Breast epithelium (tissue), 4 donors: ENCODE measurements at regions not wholly inside any gene's neighbourhood (a gene's known extent, or its start where the extent isn't known, plus 50 kb on each side); places are given as distances from the start of the nearest gene placed in this dataset.
"Not testable (repeated sequence)": the region's sequence is repeated elsewhere in the genome, so short reads cannot be mapped to it uniquely, and the experiment has no call there.

Experiments used
- DNase-seq, 2 donors: peaks; one replicate each; pipeline ENCODE4 v3.0.0-alpha.2; 2019; ENCODE audit warnings: low spot score in 2 of 2
- H3K27ac ChIP-seq, 2 donors: fragments of 200-600 bp; sonication (generic) in 1 of 2; one replicate each; pipeline ENCODE4 v1.5.1; 2016 to 2019; ENCODE audit warnings: mild to moderate bottlenecking in 1 of 2
- H3K27me3 ChIP-seq, 2 donors: fragments of 200-600 bp; sonication (generic) in 1 of 2; one replicate each; pipeline versions ENCODE4 v1.5.1 to v1.6.0; 2017 to 2019; ENCODE audit warnings: control low read depth in 1 of 2, mild to moderate bottlenecking in 1 of 2
- H3K36me3 ChIP-seq: fragments of 200-600 bp; one replicate; pipeline ENCODE4 v1.5.1; 2019
- H3K4me1 ChIP-seq, 2 donors: fragments of 200-600 bp; sonication (generic); one replicate each; pipeline ENCODE4 v1.5.1; 2016 to 2019; ENCODE audit warnings: control low read depth in 1 of 2
- H3K4me3 ChIP-seq, 3 donors: fragments of 200-600 bp; sonication (generic); 1 replicate in 2 of 3; 2 replicates in 1 of 3; pipeline ENCODE4 v1.5.1; 2016 to 2019; ENCODE audit warnings: mild to moderate bottlenecking in 3 of 3, moderate library complexity in 2 of 3
- H3K9me3 ChIP-seq, 2 donors: fragments of 200-600 bp; sonication (generic) in 1 of 2; one replicate each; pipeline ENCODE4 v1.5.1; 2016 to 2019; ENCODE audit warnings: control low read depth in 1 of 2
- POLR2A ChIP-seq: fragments of 450-650 bp; IDR thresholded peaks from one replicate; pipeline ENCODE4 v1.6.1; 2016; ENCODE audit warnings: antibody characterized with exemption, mild to moderate bottlenecking, moderate library complexity
- POLR2AphosphoS5 ChIP-seq, 3 donors: sonication (generic); formaldehyde crosslinking; IDR thresholded peaks; one replicate each; pipeline ENCODE4 v1.6.1; 2017; ENCODE audit warnings: antibody characterized with exemption in 3 of 3
- intact Hi-C: fragments of 100-400 bp; cut with DNase I; formaldehyde crosslinking; loops from one replicate; pipeline ENCODE4 v1.15.1; 2023; ENCODE audit warnings: low total_unique reads
- TF ChIP-seq, protein P1 (sequence below), 3 donors: fragments of 450-650 bp; IDR thresholded peaks; one replicate each; pipeline ENCODE4 v1.5.1; 2016 to 2017; ENCODE audit warnings: antibody characterized with exemption in 3 of 3, mild to moderate bottlenecking in 3 of 3, moderate library complexity in 3 of 3

DNA sequence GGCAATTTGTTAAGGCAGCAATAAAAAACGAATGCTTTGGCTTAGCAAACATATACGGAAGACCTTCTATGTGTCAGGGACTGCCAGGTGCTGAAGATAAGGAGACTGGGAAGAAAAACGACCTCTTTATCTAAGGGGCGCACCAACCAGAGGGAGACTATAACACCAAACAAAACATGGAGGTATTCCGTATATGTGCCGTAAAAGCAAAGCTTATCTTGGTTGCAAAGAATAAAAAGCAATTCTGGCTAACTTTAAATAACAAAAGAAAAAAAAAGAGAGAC, 167.1 kb upstream of the KCNJ15 start:
- Histone ChIP-seq H3K4me1 (no peaks in the 10 kb centered on the region), H3K4me3 (no peak overlapping the region), H3K9me3 (no peaks in the 10 kb centered on the region), H3K27ac (no peak overlapping the region), H3K36me3 (no peaks in the 10 kb centered on the region), H3K27me3 (peaks cover 0 to 3% of the 10 kb centered on the region in 2 donors)
- TF ChIP-seq POLR2A (no peak), POLR2AphosphoS5 (IDR thresholded peaks at IDR 0.05) (no peak)
- TF ChIP-seq, protein P1, sequence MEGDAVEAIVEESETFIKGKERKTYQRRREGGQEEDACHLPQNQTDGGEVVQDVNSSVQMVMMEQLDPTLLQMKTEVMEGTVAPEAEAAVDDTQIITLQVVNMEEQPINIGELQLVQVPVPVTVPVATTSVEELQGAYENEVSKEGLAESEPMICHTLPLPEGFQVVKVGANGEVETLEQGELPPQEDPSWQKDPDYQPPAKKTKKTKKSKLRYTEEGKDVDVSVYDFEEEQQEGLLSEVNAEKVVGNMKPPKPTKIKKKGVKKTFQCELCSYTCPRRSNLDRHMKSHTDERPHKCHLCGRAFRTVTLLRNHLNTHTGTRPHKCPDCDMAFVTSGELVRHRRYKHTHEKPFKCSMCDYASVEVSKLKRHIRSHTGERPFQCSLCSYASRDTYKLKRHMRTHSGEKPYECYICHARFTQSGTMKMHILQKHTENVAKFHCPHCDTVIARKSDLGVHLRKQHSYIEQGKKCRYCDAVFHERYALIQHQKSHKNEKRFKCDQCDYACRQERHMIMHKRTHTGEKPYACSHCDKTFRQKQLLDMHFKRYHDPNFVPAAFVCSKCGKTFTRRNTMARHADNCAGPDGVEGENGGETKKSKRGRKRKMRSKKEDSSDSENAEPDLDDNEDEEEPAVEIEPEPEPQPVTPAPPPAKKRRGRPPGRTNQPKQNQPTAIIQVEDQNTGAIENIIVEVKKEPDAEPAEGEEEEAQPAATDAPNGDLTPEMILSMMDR (IDR thresholded peaks at IDR 0.05), result no peak
- DNase-seq, result no peak
- intact Hi-C loops, result no loop called here

DNA sequence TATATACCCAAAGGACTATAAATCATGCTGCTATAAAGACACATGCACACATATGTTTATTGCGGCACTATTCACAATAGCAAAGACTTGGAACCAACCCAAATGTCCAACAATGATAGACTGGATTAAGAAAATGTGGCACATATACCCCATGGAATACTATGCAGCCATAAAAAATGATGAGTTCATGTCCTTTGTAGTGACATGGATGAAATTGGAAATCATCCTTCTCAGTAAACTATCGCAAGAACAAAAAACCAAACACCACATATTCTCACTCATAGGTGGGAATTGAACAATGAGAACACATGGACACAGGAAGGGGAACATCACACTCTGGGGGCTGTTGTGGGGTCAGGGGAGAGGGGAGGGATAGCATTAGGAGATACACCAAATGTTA, 165.7 kb upstream of the KCNJ15 start:
- DNase-seq, H3K27me3 ChIP-seq, H3K27ac ChIP-seq, intact Hi-C loops, H3K36me3 ChIP-seq, H3K4me1 ChIP-seq, H3K9me3 ChIP-seq, H3K4me3 ChIP-seq: not testable (repeated sequence)

DNA sequence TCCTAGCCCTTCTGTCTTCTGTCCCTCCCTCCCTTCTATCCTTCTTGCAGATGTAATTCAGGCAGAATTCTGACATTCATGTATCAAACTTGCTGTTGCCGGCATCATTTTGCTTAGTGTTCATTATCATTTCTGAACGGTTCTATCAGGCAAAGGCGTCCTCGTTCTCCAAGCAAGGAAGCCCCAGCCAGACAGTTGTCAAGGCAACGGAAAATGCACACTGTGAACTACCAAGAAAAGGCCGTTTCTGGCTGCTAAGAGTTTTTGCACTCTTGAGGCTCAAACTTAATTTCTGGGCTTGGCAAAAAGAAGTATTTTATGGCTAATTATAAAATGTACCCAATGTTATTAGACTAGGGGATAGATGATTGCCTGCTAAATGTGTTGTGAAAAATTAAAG, 164.7 kb upstream of the KCNJ15 start:
- intact Hi-C loops, result no loop called here
- Histone ChIP-seq H3K9me3 (peaks cover 0 to under 1% of the 10 kb centered on the region in 2 donors), H3K27ac (no peak overlapping the region), H3K27me3 (peaks cover 0 to 3% of the 10 kb centered on the region in 2 donors), H3K36me3 (no peaks in the 10 kb centered on the region), H3K4me1 (no peaks in the 10 kb centered on the region), H3K4me3 (no peak overlapping the region)
- DNase-seq, result no peak
- TF ChIP-seq POLR2A (no peak), POLR2AphosphoS5 (IDR thresholded peaks at IDR 0.05) (no peak)
- TF ChIP-seq, protein P1 (IDR thresholded peaks at IDR 0.05), result no peak

DNA sequence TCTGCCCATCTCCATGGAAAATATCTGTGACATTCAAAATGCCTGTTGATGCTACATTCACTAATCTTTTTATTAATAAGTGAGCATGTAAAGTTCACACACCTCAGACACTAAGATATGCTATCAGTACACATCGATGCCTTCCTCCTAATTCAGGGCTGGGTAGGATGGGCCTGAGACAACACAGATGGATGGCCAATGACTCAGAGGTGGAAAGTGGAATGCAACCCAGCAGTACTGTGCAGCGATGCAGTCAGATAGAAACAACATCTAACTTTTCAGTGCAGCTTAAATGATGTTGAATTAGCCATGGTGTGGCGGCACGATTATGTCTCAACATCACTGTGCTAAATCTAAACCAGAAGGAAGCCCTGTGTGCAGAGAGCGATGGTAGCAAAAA, 161.6 kb upstream of the KCNJ15 start:
- H3K36me3 ChIP-seq, result no peaks in the 10 kb centered on the region
- peaks cover 0 to 3% of the 10 kb centered on the region in 2 donors for H3K27me3 ChIP-seq
- H3K4me1 ChIP-seq, result no peaks in the 10 kb centered on the region
- peaks cover 0 to 20% of the 10 kb centered on the region in 2 donors for H3K9me3 ChIP-seq
- no peak overlapping the region for H3K4me3 ChIP-seq
- no peak overlapping the region for H3K27ac ChIP-seq
- TF ChIP-seq POLR2A (no peak), POLR2AphosphoS5 (IDR thresholded peaks at IDR 0.05) (no peak)
- TF ChIP-seq, protein P1 (IDR thresholded peaks at IDR 0.05), result no peak
- DNase-seq, result no peak
- intact Hi-C loops, result no loop called here

DNA sequence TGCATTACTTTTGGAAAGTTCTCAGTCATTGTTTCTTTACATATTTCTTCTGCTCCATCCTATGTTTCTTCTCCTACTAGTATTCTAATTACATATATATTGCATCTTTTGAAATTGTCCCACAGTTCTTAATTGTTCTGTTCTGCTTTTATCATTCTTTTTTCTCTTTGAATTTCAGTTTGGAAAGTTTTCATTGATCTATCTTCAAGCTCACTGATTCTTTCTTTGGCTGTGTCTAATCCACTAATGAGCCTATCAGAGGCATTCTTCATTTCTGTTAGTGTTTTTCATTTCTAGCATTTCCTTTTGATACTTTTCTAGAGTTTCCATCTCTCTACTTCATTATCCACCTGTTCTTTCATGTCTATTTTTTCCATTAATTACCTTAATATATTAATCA, 159.0 kb upstream of the KCNJ15 start:
- no peaks in the 10 kb centered on the region for H3K36me3 ChIP-seq
- H3K4me1 ChIP-seq, result no peaks in the 10 kb centered on the region
- TF ChIP-seq, protein P1 (IDR thresholded peaks at IDR 0.05), result no peak
- TF ChIP-seq POLR2A, result no peak
- TF ChIP-seq POLR2AphosphoS5 (IDR thresholded peaks at IDR 0.05), result no peak
- DNase-seq, result no peak
- no peak overlapping the region for H3K4me3 ChIP-seq
- H3K27me3 ChIP-seq, result peaks cover 0 to 11% of the 10 kb centered on the region in 2 donors
- peaks cover 0 to 20% of the 10 kb centered on the region in 2 donors for H3K9me3 ChIP-seq
- no peak overlapping the region for H3K27ac ChIP-seq
- intact Hi-C loops, result no loop called here

DNA sequence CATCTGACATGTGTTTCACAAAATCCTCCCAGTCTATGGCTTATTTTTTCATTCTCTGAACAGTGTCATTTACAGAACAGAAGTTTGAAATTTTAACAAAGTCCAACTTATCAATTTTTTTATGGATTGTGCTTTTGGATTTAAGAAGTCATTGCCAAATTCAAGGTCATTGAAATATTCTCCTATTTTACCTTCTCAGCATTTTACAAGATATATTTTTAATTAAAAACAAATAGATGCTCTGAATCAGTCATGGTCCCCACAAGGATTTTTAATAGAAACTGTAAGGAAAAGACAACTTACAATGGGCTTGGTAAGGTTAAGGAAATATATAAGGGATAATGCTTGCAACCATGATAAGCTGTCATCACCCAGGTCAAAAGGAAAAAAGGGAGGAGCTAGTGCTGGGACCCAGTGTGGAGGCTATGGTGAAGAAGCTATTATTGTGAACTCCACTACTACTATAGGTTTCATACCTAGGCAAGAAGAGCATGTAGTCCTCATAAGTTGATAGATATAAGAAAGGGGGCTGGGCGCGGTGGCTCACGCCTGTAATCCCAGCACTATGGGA, 144.5 kb upstream of the KCNJ15 start:
- no peak overlapping the region for H3K4me3 ChIP-seq
- H3K9me3 ChIP-seq, result no peaks in the 10 kb centered on the region
- intact Hi-C loops, result no loop called here
- no peak for DNase-seq
- no peak overlapping the region for H3K27ac ChIP-seq
- TF ChIP-seq POLR2AphosphoS5 (IDR thresholded peaks at IDR 0.05) (no peak), POLR2A (no peak)
- TF ChIP-seq, protein P1 (IDR thresholded peaks at IDR 0.05), result no peak
- H3K4me1 ChIP-seq, result no peaks in the 10 kb centered on the region
- no peaks in the 10 kb centered on the region for H3K27me3 ChIP-seq
- H3K36me3 ChIP-seq, result no peaks in the 10 kb centered on the region
